HG02571 (cell line): ENCODE measurements at regions not wholly inside any gene's neighbourhood (a gene's known extent, or its start where the extent isn't known, plus 50 kb on each side); places are given as distances from the start of the nearest gene placed in this dataset.

Experiments
- ATAC-seq: cut with Tn5 transposase; IDR thresholded peaks from one replicate; pipeline ENCODE4 v1.9.1; 2021; ENCODE audit warnings: mild to moderate bottlenecking, moderate library complexity; ENCODE audit not compliant: unreplicated experiment

DNA sequence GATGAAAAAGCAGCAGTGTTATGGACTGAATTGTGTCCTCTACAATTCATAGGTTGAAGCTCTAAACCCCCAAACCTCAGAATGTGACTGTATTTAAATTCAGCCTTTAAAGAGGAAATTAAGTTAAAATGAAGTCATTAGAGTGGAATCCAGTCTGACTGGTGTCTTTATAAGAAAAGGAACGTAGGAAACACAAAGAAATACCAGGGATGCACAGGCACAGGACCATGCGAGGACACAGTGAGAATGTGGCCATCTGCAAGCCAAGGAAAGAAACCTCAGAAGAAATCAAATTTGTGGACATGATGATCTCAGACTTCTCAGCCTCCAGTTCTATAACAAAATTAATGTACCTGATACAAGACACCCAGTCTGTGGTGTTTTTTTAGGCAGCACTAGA lies 971.2 kb upstream of the CDH9 start:
- no peak for ATAC-seq

- no peak for ATAC-seq
Measured at GRCh38 chr5:27996665-27997064, 958.3 kb upstream of the CDH9 start.

DNA sequence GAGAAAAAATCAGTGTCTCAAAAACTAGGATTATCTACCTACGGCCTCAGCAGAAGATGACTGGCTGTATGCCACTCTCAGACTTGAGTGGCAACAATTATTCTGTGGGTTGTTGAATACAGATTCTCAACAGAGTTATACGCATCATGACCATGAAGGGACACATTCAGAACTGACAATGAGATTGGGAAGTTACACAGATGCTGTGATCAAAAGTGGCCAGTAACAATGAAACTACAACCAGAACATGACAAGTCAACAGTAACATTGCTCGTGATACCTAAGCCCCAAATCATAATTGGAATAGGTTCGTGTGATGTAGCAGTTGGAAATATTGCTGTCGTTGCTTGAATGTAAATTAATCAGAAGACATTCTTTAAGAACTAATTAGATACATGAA lies 957.5 kb upstream of the CDH9 start:
- ATAC-seq = no peak

DNA sequence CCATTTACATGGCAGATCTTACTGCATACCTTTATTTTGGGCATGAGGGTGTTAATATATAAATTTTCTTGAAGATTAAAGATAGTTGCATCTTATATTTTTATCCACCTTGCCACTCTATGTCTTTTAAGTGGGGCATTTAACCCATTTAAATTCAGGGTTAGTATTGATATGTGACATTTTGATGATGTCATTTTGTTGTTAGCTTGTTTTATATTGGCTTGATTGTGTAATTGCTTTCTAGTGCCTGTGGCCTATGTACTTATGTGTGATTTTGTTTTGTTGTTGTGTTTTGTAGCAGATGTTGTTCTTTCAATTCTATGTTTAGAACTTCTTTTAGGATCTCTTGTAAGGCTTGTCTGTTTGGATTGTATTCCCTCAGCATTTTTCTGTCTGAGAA lies 939.9 kb upstream of the CDH9 start:
- no peak for ATAC-seq

DNA sequence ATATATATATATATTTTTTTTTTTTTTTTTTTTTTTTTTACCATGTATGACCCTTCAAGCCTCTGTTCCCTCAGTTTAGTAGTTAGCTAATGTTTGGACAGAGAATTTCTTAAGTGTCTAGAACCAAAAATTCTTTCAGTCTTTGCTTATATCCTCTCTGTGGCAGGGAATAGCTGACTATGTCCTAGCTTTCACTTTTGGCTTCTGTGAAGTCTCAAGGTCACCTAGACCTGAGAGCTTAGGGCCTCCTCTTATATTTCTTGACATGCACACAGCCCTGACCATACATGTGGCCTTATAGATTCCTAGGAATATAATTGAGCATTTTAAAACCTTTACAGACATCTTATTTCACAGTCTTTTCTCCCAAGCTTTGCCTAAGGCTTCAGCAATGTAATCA lies 930.8 kb upstream of the CDH9 start:
- no peak for ATAC-seq

- no peak for ATAC-seq
Measured at GRCh38 chr5:27963050-27963783, 924.8 kb upstream of the CDH9 start.

DNA sequence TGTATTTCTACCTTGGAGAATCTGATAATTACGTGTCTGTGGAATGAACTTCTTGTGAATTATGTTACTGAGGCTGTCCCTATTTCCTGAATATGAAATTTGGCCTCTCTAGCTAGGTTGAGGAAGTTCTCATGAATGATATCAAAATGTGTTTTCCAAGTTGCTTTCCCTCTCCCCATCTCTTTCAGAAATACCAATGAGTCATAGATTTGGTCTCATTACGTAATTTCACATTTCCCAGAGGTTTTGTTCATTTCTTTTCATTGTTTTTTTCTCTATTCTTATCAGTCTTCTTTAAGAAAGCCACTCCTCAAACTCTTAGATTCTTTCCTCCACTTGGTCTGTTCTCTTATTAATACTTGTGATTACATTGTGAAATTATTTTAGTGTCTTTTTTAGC lies 923.8 kb upstream of the CDH9 start:
- ATAC-seq = no peak

DNA sequence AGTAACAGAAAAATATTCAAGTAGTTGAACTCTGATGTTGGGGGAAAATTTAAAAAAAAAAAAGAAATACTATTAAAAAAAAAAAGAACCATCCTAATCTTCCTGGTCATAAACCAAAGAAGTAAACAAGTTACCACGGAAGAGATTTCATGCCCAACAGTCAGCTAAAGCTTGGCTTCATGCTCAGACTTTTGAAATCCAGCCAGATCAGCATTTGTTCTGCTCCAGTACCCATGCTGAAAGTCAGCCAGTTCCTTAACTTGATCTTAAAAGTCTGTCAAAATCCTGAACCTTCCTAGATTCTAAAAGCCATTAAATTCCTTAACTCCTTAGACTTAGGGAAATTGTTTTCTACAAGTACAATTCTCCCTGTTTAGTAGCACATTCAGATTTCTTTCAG lies 908.7 kb upstream of the CDH9 start:
- ATAC-seq = no peak

GRCh38 chr5:27944471-27944870 lies 906.1 kb upstream of the CDH9 start:
- no peak for ATAC-seq

DNA sequence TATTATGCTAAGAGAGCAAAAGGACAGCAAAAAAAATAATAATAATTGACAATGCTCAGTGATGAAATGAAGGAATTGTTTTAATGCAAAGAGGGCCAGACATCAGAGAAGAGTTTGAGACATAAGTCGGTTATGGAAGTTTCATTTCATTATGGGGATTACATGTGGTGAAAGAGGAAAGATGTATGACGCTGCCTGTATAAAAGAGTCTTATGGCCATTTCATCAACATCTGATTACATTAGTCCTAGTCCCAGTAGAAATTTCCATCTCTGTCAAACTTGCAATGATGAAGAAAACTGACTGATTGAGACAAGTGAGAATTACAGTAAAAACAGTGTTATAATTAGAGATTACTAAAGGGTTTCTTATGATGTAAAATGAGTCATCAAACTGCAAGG lies 900.6 kb upstream of the CDH9 start:
- ATAC-seq = no peak

GRCh38 chr5:27928060-27928459 lies 889.7 kb upstream of the CDH9 start:
- no peak for ATAC-seq

- ATAC-seq = no peak
Measured at GRCh38 chr5:27911216-27911615, 872.8 kb upstream of the CDH9 start.

GRCh38 chr5:27908341-27908740 lies 870.0 kb upstream of the CDH9 start:
- no peak for ATAC-seq

GRCh38 chr5:27906931-27907601 lies 868.7 kb upstream of the CDH9 start:
- ATAC-seq = no peak

DNA sequence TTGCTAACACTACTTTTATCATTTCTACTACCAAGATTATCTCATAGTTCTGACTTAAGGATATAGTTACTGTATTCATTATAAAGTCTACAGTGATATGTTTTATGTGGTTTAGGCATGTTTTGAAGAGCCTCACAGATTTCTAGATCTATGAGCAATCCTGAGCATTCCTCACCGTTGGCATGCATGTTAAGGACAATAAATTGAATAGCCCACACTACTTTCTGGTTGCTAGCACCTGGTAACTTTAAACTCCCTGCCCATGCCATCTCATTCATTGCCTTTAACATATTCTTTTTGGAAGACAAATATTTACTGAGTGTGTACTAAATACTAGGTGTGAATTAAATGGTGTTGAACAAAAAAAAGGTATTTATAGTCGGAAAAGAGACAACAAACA lies 868.1 kb upstream of the CDH9 start:
- ATAC-seq = no peak

- no peak for ATAC-seq
Measured at GRCh38 chr5:27900761-27901160, 862.4 kb upstream of the CDH9 start.

DNA sequence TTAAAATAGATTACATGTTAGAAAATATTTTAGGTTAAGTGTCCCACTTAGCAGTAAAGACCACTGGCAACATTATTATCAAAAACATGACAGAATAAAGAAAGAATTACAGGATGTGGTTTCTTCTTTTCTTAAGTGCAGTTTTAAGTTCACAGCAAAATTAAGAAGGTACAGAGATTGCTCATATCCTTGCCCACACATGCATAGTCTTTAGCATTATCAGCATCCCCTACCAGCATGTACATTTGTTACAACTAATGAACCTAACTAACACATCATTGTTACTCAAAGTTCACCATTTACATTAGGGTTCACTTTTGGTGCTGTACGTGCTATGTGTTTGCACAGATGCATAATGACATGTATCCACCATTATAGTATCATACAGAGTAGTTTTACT lies 837.7 kb upstream of the CDH9 start:
- ATAC-seq = no peak

GRCh38 chr5:27875148-27875547 lies 836.8 kb upstream of the CDH9 start:
- no peak for ATAC-seq

DNA sequence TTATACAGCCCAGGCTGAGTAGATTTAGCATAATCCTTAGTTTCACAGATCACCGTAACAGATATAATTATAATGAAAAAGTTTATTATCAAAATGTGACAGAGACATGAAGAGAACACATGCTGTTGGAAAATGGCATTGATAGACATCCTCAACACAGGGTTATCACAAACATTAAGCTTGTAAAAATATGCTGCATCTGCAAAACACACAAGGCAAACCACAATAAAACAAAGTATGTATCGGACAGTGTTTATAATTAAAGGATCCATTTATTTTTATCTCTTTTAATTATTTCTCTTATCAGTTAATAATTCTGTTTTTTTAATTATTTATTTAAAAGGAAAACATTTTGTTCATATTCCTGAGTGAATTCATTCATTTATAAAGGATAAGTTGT lies 829.9 kb upstream of the CDH9 start:
- no peak for ATAC-seq

DNA sequence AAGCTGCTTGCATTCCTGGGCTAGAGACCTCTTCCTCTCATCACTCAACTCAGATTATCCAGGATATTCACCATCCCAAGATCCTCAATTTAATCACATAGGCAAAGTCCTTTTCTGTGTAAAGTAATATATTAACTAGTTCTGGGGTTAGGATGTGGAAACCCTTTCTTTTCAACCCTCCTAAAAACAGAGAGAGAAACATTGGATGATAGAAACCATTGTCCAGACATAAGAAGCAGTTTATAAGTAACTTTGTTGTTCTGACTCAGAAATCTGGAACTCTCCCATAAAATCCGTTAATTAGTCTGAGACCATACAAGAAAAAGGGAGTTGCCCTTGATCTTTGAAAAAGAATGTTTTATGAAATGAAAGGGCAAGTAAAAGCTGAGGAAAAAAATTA lies 817.1 kb upstream of the CDH9 start:
- ATAC-seq = no peak

DNA sequence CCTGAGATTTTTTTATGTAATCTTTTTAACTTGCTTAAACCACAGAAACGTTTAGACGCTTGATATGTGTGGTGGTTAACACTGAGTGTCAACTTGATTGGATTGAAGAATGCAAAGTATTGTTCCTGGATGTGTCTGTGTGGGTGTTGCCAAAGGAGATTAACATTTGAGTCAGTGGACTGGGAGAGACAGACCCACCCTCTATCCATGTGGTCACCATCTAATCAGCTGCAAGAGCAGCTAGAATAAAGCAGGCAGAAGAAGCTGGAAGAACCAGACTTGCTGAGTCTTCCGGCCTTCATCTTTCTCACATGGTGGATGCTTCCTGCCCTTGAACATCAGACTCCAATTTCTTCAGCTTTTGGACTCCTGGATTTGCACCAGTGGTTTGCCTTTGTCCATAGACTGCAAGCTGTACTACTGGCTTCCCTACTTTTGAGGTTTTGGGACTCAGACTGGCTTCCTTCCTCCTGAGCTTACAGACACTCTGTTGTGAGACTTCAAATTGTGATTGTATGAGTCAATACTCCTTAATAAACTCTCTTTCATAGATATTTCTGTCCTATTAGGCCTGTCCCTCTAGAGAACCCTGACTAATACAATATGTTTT lies 816.0 kb upstream of the CDH9 start:
- no peak for ATAC-seq

- no peak for ATAC-seq
Measured at GRCh38 chr5:27845248-27845647, 806.9 kb upstream of the CDH9 start.
